Muscle layer of duodenum (tissue), 2 donors: ENCODE measurements at regions not wholly inside any gene's neighbourhood (a gene's known extent, or its start where the extent isn't known, plus 50 kb on each side); places are given as distances from the start of the nearest gene placed in this dataset.

Source experiments
- H3K27ac ChIP-seq: one replicate; pipeline ENCODE4 v1.7.0; 2013; ENCODE audit warnings: mild to moderate bottlenecking, low read length
- H3K27me3 ChIP-seq: one replicate; pipeline ENCODE4 v1.7.0; 2013; ENCODE audit warnings: low read depth, mild to moderate bottlenecking, control low read depth, low read length
- H3K36me3 ChIP-seq, 2 donors: one replicate each; pipeline ENCODE4 v1.7.0; 2013; ENCODE audit warnings: low read length in 2 of 2, control low read depth in 1 of 2, mild to moderate bottlenecking in 1 of 2; ENCODE audit not compliant: insufficient read depth in 2 of 2, control insufficient read depth in 1 of 2
- H3K4me1 ChIP-seq, 2 donors: one replicate each; pipeline ENCODE4 v1.7.0; 2013; ENCODE audit warnings: low read length in 2 of 2, mild to moderate bottlenecking in 2 of 2, control low read depth in 1 of 2, moderate library complexity in 1 of 2; ENCODE audit not compliant: insufficient read depth in 2 of 2, control insufficient read depth in 1 of 2
- H3K4me3 ChIP-seq, 2 donors: one replicate each; pipeline ENCODE4 v1.7.0; 2013; ENCODE audit warnings: low read length in 2 of 2, low read depth in 1 of 2, mild to moderate bottlenecking in 1 of 2
- H3K9me3 ChIP-seq, 2 donors: one replicate each; pipeline ENCODE4 v1.7.0; 2013; ENCODE audit warnings: low read length in 2 of 2, control low read depth in 1 of 2, mild to moderate bottlenecking in 1 of 2; ENCODE audit not compliant: control insufficient read depth in 1 of 2
- donor health status: healthy.

DNA sequence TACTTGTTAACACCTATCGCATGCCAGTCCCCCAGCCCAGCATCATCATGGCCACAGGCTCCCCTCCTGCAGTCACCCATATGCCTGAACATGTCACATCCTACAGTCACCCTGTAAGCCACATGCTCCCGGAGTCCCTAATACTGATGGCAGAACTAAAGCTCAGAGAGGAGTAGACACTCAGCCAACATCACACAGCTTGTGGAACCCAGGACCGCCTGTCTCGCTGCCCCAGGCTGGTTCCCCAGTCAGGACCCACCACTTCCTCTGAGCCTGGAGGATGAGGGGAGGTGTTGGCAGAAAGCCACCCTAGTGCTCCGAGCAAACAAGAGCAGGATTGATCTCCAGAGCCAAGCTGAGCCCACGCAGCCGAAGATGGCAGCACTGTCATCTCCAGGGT is 85.0 kb upstream of the MYL10 start:
- H3K27ac ChIP-seq = no peak overlapping the region
- H3K36me3 ChIP-seq = no peaks in the 10 kb centered on the region
- no peaks in the 10 kb centered on the region for H3K27me3 ChIP-seq
- no peak overlapping the region for H3K4me3 ChIP-seq
- H3K4me1 ChIP-seq = no peaks in the 10 kb centered on the region
- H3K9me3 ChIP-seq = no peaks in the 10 kb centered on the region

- no peaks in the 10 kb centered on the region for H3K9me3 ChIP-seq
- H3K36me3 ChIP-seq = no peaks in the 10 kb centered on the region
- H3K4me1 ChIP-seq = peaks cover 0 to 6% of the 10 kb centered on the region in 2 donors
- H3K27me3 ChIP-seq = no peaks in the 10 kb centered on the region
- H3K4me3 ChIP-seq = no peak overlapping the region
- no peak overlapping the region for H3K27ac ChIP-seq
Observed at GRCh38 chr7:101717628-101718357, 88.7 kb upstream of the MYL10 start.

DNA sequence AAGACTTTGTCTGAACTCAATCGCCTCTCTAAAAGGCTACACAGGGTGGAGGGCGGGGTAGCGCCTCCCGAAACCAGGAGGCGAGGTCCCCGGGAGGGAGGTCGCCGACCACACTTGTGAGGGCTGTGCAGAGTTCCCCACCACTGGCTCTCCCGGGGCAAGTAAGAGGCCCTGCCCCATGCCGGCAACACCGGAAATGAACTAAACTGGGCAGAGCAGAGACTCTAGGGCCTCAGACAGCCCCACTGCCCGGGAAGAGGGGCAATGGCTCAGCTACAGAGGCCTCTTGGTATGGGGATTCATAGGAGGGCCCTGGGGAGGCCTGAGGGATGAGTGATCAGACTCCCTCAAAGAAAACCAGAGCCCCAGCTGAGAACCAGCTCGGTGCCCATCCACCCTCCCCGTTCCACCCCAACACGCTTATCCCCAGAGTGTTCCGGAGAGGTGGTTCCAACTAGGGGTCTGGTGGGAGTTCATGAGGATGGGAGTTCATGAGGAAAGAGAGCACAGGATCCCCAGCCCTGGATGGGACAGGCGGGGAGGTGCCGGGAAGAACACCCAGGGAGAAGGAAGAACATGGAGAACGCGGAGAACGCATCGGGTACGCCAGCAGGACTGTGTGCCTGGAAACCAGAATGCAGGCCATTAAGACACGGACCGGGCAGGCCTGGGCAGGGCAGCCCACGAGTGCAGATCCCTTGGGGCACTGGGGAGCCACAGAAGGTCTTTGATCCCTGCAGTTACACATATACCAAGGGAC is 89.4 kb upstream of the MYL10 start:
- Histone ChIP-seq H3K4me1 (peaks cover 0 to 6% of the 10 kb centered on the region in 2 donors), H3K36me3 (no peaks in the 10 kb centered on the region), H3K27me3 (no peaks in the 10 kb centered on the region), H3K9me3 (no peaks in the 10 kb centered on the region), H3K4me3 (no peak overlapping the region), H3K27ac (no peak overlapping the region)

- Histone ChIP-seq H3K4me1 (peaks cover 0 to 6% of the 10 kb centered on the region in 2 donors), H3K9me3 (peaks cover 0 to 5% of the 10 kb centered on the region in 2 donors), H3K27me3 (no peaks in the 10 kb centered on the region), H3K27ac (no peak overlapping the region), H3K36me3 (no peaks in the 10 kb centered on the region), H3K4me3 (no peak overlapping the region)
Observed at GRCh38 chr7:101719123-101719470, 90.0 kb upstream of the MYL10 start.

DNA sequence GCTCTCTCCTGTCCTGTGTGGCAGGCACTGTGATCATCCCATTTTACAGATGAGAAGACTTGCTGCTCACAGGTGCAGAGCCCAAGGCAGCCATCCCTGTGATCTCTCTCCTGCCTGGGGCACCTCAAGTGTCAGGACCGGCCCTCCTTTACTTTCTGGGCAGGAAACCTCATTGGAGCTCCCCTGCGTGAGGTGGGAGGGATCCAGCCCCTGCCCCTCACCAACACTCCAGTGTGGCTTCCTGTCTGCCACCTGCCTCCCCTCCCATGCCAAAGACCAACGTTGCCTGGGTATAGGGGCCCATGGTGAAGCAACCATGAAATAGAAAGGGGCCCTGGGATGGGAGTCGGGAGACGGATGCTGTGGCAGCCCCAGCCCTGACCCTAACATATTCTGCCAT is 91.2 kb upstream of the MYL10 start:
- no peak overlapping the region for H3K4me3 ChIP-seq
- H3K36me3 ChIP-seq = no peaks in the 10 kb centered on the region
- H3K9me3 ChIP-seq = peaks cover 0 to 7% of the 10 kb centered on the region in 2 donors
- peaks cover 0 to 6% of the 10 kb centered on the region in 2 donors for H3K4me1 ChIP-seq
- H3K27me3 ChIP-seq = no peaks in the 10 kb centered on the region
- no peak overlapping the region for H3K27ac ChIP-seq

DNA sequence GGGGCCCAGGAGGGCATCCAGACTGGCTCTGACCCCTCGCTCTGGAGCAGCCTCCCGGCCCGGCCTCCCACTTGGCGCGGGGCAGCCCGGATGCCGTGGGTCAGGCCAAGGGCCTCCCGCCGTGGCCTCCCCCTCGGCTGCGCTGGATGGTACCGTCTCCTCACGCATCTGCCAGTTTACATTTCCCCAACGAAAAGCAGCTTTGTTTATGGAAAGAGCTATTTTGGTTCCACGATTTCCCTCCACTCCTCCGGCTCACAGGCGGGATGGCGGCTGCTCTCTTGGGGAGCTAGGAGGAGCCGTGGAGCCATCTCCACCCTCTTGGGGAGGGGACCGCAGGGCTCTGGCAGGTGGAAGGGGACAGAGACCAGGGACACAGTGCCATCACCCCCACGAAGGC is 93.2 kb upstream of the MYL10 start:
- H3K27ac ChIP-seq = no peak overlapping the region
- no peaks in the 10 kb centered on the region for H3K36me3 ChIP-seq
- H3K9me3 ChIP-seq = peaks cover 0 to 7% of the 10 kb centered on the region in 2 donors
- no peaks in the 10 kb centered on the region for H3K27me3 ChIP-seq
- peaks cover 0 to 6% of the 10 kb centered on the region in 2 donors for H3K4me1 ChIP-seq
- no peak overlapping the region for H3K4me3 ChIP-seq

DNA sequence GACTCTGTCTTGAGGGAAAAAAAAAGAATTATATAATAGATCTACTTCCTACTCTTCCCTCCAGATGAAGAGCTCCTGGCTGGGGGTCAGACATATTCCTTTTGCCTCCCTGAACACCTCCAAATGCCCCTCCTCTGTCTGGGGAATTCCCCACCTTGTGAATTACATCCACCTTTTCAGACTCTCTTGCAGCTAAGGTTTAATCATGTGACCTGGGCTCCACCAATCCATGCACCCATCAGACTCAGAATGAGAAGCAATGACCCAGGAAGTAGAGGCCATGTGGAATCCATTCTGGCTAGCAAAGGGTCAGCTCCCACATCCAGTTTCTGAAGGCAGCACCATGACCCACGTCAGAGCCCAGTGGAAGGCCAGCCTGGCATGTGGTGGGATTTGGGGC is 93.6 kb upstream of the CUX1 start:
- Histone ChIP-seq H3K4me1 (peaks cover 0 to 6% of the 10 kb centered on the region in 2 donors), H3K27ac (no peak overlapping the region), H3K9me3 (peaks cover 0 to 7% of the 10 kb centered on the region in 2 donors), H3K4me3 (no peak overlapping the region), H3K27me3 (no peaks in the 10 kb centered on the region), H3K36me3 (no peaks in the 10 kb centered on the region)

- no peaks in the 10 kb centered on the region for H3K27me3 ChIP-seq
- H3K27ac ChIP-seq = no peak overlapping the region
- H3K36me3 ChIP-seq = no peaks in the 10 kb centered on the region
- H3K4me3 ChIP-seq = no peak overlapping the region
- peaks cover 0 to 7% of the 10 kb centered on the region in 2 donors for H3K9me3 ChIP-seq
- H3K4me1 ChIP-seq = peaks cover 0 to 6% of the 10 kb centered on the region in 2 donors
Observed at GRCh38 chr7:101724957-101725356, 92.5 kb upstream of the CUX1 start.

DNA sequence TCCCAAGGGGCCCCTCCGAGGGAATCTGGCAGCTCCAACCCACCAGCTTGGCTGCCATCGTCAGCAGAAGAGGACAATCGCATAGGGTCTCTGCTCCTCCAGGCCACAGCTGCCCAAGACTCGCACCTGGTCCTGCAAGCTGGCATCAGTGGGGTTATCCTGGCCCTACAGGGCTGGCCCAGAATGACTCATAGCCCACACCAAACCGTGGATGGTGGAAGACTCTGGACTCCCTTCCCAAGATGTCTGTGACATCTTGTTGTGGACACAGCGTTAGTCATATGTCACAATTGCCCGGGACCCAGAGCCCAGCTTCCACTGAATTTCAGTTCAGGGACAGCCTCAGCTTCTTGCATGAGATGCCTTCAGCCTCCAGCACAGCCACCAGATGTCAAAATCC is 91.5 kb upstream of the CUX1 start:
- Histone ChIP-seq H3K4me1 (peaks cover 0 to 6% of the 10 kb centered on the region in 2 donors), H3K27ac (no peak overlapping the region), H3K36me3 (no peaks in the 10 kb centered on the region), H3K4me3 (no peak overlapping the region), H3K9me3 (peaks cover 0 to 7% of the 10 kb centered on the region in 2 donors), H3K27me3 (no peaks in the 10 kb centered on the region)

GRCh38 chr7:101727184-101727583 is 90.2 kb upstream of the CUX1 start:
- no peak overlapping the region for H3K4me3 ChIP-seq
- no peak overlapping the region for H3K27ac ChIP-seq
- H3K36me3 ChIP-seq = no peaks in the 10 kb centered on the region
- peaks cover 0 to 7% of the 10 kb centered on the region in 2 donors for H3K9me3 ChIP-seq
- H3K27me3 ChIP-seq = no peaks in the 10 kb centered on the region
- H3K4me1 ChIP-seq = peaks cover 0 to 4% of the 10 kb centered on the region in 2 donors

- Histone ChIP-seq H3K36me3 (no peaks in the 10 kb centered on the region), H3K4me1 (no peaks in the 10 kb centered on the region), H3K4me3 (no peak overlapping the region), H3K27ac (no peak overlapping the region), H3K9me3 (peaks cover 0 to 7% of the 10 kb centered on the region in 2 donors), H3K27me3 (no peaks in the 10 kb centered on the region)
Observed at GRCh38 chr7:101728128-101728527, 89.3 kb upstream of the CUX1 start.
